ENCODE measurements at regions not wholly inside any gene's neighbourhood (a gene's known extent, or its start where the extent isn't known, plus 50 kb on each side); places are given as distances from the start of the nearest gene placed in this dataset.
"Not testable (repeated sequence)": the region's sequence is repeated elsewhere in the genome, so short reads cannot be mapped to it uniquely, and the experiment has no call there.

DNA sequence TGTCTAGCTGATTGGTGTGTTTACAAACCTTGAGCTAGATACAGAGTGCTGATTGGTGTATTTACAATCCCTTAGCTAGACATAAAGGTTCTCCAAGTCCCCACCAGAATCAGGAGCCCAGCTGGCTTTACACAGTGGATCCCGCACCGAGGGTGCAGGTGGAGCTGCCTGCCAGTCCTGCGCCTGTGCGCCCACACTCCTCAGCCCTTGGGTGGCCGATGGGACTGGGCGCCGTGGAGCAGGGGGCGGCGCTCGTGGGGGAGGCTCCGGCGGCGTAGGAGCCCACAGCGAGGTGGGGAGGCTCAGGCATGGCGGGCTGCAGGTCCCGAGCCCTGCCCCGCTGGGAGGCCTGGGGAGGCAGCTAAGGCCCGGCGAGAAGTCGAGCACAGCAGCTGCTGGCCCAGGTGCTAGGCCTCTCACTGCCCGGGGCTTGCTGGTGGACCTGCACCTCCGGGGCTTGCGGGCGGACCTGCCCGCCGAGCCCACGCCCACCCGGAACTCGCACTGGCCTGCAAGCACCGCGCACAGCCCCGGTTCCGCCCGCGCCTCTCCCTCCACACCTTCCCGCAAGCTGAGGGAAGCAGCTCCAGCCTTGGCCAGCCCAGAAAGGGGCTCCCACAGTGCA lies 51.0 kb upstream of the CDYL start:
- DNase-seq (ENCODE audit: low read depth), result not testable (repeated sequence)

DNA sequence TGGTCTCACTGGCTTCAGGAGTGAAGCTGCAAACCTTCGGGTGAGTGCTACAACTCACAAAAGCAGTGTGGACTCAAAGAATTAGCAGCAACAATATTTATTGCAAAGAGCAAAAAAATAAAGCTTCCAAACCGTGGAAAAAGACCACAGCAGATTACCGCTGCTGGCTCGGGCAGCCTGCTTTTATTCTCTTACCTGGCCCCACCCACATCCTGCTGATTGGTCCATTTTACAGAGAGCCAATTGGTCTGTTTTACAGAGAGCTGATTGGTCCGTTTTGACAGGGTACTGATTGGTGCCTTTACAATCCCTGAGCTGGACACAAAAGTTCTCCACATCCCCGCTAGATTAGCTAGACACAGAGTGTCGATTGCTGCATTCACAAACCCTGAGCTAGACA lies 51.5 kb upstream of the CDYL start:
- DNase-seq (ENCODE audit: low read depth), result not testable (repeated sequence)

DNA sequence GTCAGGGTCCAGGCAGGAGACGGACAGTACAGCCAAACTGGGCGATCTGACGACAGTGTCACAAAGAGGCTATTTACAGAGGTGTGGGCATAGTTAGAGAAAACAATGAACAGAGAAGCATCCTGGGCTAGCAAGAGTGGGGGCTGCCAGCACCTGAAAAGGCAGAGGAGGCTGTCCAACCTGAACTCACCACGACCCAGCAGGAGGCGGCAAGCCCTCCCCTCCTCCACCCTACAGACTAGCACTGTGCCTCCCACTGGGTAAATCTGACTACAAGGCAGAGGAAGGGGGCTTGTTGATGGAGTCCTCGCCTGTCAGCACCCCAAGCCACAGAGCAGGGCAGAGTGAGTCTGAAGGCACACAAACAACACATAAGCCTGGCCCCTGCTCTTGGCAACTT lies 52.8 kb upstream of the CDYL start:
- DNase-seq (ENCODE audit: low read depth), result no peak

DNA sequence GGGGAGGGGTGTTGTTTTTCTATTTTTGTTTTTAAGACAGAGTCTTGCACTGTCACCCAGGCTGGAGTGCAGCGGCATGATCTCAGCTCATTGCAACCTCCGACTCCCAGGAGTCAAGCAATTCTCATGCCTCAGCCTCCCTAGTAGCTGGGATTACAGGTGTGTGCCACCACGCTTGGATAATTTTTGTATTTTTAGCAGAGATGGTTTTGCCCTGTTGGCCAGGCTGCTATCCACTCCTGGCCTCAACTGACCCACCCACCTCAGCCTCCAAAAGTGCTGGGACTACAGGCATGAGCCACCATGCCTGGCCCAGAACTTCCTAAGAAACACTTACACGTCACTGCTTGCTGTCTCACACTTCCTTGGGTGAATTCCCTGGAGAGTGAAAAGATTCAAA lies 54.8 kb upstream of the CDYL start:
- not testable (repeated sequence) for DNase-seq (ENCODE audit: low read depth)

DNA sequence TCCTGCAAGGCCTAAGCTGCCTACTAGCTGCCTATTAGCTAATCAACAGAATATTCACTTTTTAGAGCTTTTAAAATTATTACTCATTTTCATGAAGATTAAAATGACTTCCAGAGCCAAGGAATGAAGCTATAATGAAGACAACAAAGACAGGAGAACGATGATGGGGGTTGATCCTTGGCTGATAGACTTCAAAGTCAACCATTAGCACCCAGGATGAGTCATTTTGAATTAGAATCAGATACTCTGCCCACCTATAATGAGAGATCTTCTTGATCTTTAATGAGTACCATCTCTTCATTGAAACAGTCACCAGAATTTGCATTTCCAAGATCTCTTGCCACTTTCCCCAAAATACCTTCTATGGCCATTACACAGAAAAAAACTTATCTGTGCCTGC lies 56.7 kb upstream of the CDYL start:
- DNase-seq (ENCODE audit: low read depth), result no peak

DNA sequence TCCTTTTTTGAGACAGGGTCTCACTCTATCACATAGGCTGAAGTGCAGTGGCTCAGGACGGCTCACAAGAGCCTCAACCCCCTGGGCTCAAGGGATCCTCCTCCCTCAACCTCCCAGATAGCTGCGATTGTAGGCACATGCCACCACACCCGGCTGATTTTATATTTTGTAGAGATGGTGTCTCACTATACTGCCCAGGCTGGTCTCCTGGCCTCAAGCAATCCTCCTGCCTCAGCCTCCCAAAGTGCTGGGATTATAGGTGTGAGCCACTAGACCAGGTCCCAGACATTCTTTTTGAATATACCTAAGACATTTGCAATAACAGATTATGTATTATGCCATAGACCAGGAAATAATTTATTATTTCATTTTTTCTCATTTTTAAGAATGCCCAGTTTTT lies 58.3 kb upstream of the CDYL start:
- DNase-seq (ENCODE audit: low read depth), result no peak

DNA sequence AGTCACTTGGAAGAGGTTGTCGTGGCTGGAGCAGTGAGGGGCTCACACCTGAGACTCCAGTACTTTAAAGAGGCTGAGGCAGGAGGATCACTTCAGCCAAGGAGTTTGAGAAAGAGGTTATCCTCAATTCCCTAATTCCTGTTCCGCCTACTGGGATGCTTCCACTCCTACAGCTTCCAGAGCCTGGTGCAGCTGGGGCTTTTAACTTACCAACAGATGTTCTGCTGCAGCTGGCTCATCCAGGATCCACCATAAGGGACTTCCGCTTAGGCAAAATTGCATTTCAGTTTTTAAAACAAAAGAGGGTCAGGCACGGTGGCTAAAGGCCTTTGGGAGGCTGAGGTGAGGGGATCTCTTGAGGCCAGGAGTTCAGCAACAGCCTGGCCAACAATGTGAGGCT lies 59.1 kb upstream of the CDYL start:
- DNase-seq (ENCODE audit: low read depth), result no peak

DNA sequence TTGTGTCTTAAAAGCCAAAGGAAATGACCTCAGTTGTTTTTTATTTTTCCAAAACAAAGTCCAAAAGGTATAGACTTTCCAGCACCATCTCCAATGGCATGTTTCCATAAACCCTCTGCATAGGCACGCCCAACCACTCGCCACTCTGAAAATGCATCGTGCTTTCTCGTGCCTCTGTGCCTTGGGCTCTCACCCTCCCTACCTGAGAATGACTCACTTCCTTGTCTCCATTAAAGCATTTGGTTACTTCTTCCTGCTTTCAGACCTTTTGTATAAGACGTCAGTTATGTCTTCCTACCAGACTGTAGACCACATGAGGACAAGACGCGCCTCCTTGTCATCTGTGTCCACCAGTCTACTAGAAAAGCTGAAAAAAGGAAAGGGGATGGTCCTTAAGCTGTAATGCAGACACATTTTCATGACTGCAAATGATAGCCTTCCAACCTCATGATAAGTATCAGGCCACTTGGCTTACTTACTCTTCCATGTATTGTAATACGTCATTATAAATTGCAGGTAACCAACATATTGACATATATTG lies 61.2 kb upstream of the CDYL start:
- no peak for DNase-seq (ENCODE audit: low read depth)

DNA sequence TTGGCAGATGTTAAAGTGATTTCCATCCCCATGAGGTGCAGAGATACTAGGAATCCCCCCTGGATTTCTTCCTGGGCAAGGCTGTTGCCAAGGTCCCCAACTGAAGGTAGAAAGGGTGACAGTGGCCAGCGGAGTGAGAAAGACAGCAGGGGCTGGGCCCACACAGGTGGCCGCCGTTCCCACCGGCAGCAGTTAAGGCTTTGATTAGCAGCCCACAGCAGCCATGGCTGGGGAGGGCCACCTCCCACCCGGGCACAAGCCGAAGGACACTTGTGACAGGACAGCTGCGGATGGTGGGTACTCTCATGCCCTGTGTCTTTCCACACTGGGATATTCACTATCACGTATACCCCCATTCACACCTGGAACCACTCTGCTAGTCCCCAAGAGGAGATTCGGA lies 63.9 kb upstream of the CDYL start:
- DNase-seq (ENCODE audit: low read depth), result no peak

DNA sequence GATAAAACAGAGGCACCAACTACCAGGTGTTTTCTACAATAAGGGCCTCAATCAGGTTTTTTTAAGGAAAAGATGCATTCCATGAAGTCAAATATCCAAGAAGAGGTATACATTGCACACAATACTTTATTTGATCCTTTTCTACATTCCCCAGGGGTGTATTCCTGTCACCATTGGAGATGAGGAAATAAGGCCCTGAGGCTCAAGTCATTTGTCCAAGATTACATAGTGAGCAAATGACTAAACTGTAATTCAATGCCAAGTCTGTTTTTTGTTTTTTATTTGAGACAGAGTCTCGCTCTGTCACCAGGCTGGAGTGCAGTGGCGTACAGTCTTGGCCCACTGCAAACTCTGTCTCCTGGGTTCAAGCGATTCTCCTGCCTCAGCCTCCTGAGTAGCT lies 69.2 kb upstream of the CDYL start:
- no peak for DNase-seq (ENCODE audit: low read depth)

DNA sequence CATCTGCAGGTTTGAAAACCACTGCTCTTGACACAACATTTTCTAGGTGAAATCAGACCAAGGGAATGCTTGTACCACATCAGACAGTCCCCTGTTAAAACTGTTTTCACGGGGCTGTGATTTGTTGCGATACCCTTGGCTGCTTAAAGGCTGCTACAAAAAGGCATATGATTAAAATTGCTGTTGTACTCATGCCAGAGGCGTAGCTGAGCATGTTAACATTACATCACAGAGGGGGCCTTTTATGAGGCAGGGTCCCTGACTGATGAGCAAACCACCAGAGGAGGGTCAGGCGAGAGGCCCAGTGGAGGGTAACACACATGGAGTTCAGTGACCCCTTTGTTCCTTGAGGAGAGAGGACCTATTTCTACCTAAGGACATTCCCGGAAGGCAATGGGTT lies 70.4 kb upstream of the CDYL start:
- DNase-seq (ENCODE audit: low read depth), result no peak

DNA sequence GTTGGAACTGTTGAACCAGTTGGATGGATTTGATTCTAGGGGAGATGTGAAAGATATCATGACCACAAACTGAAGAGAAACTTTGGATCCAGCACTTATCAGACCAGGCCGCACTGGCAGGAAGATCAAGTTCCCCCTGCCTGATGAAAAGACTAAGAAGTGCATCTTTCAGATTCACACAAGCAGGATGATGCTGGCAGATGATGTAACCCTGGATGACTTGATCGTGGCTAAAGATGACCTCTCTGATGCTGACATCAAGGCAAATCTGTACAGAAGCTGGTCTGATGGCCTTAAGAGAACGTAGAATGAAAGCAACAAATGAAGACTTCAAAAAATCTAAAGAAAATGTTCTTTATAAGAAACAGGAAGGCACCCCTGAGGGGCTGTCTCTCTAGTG lies 72.8 kb upstream of the CDYL start:
- DNase-seq (ENCODE audit: low read depth), result no peak

DNA sequence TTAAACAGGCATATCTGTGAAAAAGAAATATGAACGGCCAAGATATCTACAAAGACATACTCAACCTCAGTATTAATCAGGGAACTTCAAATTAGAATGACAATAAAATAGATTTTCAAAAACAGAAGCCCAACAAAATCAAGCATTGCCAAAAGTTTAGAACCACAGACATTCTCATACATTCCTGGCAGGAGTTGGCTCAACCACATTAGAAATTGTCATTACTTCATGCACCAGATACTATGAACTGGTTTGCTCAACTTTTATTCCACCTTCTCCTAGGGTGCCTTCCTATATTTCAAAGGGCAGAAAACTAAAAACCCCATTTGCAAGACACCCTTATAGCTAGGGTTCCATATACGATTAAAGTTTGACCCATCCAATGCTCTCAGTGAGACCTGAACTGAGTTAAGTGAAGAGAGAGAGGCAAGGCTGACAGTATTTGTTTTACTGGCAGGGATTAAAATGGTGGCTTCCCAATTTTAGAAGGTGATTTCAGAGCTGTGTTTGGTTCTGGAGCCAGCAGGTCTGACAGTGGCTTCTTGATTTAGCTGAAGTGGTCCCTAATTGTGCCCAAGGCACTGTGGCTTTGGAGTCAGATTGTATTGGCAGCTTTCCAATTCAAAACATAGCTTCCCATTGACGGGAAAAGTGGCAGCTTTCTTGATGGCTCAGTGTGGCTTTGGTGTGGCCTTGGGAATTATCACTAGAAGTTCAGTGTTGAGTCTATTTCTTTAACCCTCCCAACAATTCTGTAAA lies 77.1 kb upstream of the CDYL start:
- no peak for DNase-seq (ENCODE audit: low read depth)

DNA sequence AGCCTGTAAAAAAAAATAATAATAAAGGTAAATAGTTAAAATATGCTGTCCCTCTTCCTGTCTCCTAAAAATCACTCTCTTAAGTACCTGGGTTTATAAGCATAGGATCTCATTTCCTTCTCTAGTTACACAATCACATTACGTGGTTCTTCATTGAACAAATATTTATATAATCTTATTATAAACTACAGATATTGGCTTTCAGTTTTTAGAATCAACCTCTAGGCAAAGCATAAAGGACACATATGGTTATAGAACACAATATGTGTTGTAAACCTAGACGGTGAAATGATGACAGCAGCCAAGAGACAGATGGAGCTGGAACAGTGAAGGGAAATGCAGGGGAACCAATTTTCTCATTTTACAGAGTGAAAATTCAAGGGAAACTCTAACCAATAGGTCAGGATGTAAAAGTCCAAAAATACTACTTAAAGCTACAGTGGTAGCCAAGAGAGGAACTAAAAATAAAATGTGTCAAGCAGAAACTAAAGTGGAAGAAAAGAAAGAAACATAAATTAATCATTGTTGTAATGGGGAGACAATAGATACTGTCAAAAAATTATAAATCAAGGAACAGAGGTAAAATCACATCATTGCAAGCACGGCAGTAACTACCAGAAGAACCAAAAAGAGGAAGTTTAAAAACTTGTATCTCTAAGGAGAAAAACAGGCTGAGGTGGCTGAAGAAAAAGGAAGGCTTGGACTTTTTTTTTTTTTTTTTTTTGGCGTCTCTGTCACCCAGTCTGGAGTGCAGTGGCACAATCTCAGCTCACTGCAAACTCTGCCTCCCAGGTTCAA lies 82.8 kb upstream of the CDYL start:
- DNase-seq (ENCODE audit: low read depth), result no peak

DNA sequence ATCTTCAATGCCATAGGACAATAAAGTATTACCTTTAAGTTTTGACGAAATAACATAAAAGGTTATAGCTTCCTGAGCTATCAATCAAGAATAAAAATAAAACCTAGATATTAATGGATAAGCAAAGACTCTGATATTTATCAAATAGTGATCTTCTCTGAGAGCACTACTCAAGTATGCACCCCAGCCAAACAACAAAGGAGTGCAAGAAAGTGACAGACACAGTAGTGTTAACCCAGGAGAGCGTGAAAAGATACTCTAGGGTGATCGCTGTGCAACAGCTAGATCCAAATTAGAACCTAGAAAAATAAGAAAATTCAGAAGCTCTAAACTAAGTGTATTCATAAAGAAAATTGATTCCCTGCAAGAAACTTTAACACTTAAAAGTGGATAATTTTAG lies 83.5 kb upstream of the CDYL start:
- no peak for DNase-seq (ENCODE audit: low read depth)

DNA sequence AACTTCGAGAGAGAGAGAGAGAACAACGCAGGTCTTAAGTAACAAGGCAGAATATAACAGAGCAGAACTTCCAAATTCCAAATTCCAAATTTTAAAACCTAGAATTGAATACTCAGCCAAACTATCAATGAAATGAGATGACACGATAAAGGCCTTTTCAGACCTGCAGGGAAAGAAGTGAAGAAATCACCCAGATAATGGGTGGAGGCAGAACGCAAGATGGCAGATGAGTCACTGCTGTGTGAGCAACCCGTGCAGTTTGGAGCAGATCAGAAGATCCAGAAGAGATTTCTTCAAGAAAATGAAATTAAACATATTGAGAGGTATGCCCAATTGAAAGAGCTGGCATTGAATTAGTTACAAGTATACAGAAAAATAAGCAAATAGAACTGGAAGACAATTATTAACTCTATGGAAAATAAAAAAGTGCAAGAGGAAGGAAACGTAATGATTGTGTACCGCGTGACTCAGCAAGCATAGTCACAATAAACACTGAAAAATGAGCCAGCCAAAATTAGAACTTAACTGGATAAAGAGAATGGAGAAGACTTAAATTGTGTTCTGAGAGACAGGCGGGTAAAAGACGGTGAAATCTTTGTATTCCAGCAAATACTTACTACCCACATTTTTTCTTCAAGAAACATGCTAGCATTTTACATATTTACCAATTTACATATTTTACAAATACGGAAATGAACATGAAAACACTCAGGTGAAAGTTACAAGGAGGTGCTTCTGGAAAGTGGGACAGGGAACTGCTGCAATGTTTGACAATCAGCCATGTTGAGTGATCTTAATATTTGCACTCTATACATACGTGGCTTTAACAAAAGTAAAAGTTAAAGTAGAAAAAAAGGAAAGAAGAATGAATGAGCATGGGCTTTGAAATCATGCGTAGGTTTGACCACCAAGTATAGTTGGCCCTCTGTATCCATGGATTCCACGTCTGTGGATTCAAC lies 87.9 kb upstream of the CDYL start:
- no peak for DNase-seq (ENCODE audit: low read depth)

DNA sequence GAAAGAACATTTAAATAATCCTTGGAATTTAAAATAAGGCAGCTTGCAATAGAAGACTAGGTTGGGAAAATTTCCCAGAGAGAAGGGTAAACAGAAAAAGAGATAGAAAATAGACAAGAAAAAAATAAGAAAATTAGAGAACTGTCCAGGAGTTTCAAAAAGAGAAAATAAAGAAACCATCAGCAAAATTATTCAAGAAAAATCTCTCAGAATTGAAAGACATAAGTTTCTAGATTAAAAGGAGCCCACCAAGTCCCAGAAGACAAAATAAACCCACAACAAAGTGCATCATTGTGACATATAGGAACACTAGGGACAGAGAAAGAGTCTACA lies 88.6 kb upstream of the CDYL start:
- DNase-seq (ENCODE audit: low read depth), result no peak

DNA sequence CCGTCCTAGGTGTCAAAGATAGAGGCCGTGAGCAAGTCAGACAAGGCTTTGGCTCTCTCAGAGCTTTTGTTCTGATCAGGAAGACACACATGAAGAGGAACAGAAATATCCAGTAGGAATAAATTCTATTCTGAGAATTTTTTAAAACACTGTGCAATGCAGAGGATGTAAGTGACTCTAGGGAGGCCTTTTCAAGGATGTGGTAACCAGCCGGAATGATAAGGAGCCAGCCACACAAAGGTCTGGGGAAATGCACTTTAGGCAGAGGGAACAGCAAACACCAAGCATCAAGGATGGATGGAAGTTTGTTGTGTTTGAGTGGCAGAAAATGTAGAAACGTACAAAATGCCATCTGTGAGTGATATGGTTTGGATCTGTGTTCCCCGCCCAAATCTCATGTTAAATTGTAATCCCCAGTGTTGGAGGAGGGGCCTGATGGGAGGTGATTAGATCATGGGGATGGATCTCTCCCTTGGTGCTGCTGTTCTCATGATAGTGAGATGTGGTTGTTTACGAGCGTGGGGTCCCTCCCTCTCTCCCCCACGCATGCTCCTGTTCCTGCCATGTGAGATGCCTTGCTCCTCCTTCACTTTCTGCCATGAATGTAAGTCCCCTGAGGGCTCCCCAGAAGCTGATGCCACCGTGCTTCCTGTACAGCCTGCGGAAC lies 93.6 kb upstream of the CDYL start:
- no peak for DNase-seq (ENCODE audit: low read depth)

DNA sequence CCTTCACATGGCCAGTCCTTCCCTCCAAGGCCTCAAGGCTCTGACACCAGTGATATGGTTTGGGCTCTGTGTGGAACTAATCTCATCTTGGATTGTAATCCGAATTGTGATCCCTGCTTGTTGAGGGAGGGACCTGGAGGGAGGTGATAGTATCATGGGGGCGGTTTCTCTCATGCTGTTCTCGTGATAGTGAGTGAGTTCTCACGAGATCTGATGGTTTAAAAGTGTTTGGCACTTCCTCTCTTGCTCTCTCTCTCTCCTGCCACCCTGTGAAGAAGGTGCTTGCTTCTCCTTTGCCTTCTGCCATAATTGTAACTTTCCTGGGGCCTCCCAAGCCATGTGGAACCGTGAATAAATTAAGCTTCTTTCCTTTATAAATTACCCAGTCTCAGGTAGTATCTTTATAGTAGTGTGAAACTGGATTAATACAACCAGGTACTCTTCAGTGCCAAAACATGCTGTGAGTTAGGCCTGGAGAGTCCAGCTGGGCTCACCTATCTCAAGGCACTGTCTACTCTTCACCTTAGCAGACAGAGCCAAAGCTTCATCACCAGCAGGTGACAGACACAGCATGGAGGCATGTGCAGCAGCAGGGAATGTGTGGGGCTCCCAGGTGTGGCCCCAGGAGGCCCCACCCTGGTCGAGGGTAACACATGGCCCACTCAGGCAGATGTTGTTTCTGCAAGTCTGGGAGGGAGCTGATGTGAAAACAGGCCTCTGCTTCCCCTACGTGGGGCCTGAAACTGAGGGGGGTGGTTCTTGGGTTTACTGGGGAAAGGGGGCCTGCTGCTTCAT lies 97.5 kb upstream of the CDYL start:
- DNase-seq (ENCODE audit: low read depth), result no peak

DNA sequence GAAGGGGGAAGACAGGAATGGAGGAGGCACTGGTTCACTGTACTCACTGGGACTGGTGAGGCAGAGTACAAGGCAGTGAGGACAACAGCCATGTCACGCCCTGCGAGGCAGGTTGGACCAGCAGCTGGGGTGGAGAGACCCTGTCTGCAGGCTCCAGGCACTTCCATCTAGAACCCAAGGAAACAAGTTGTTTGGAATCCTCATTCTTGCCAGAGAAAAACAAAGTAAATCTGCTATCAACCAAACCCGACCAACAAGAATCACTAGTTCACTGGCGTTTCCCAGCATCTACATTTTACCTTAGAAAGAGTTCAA lies 98.5 kb upstream of the CDYL start:
- no peak for DNase-seq (ENCODE audit: low read depth)

All from stimulated activated CD8-positive, alpha-beta memory T cell treated with anti-CD3 and anti-CD28 coated beads, Interleukin-12 subunit alpha, Interleukin-12 subunit beta, amount 100 ng/mL, for 1 hour (primary cell).